Lung (tissue), 11 donors: ENCODE measurements at regions not wholly inside any gene's neighbourhood (a gene's known extent, or its start where the extent isn't known, plus 50 kb on each side); places are given as distances from the start of the nearest gene placed in this dataset.
"Not testable (repeated sequence)": the region's sequence is repeated elsewhere in the genome, so short reads cannot be mapped to it uniquely, and the experiment has no call there.

ENCODE experiments used
- ATAC-seq: fragments of 200-7000 bp; cut with Tn5 transposase; one replicate; pipeline ENCODE4 v1.9.1; 2020; ENCODE audit warnings: moderate number of reproducible peaks; ENCODE audit not compliant: insufficient read depth, low FRiP score
- DNase-seq, 3 donors: peaks; one replicate each; pipeline ENCODE4 v3.0.0-alpha.2; 2013 to 2017
- H3K27ac ChIP-seq, 2 donors: one replicate each; pipeline ENCODE4 v1.5.1; 2013; ENCODE audit warnings: mild to moderate bottlenecking in 2 of 2, moderate library complexity in 2 of 2, control low read depth in 1 of 2, inconsistent platforms in 1 of 2, low read depth in 1 of 2, low read length in 1 of 2
- H3K27me3 ChIP-seq, 3 donors: one replicate each; pipeline ENCODE4 v1.5.1; 2013; ENCODE audit warnings: low read length in 2 of 3; ENCODE audit not compliant: control insufficient read depth in 3 of 3, insufficient read depth in 3 of 3
- H3K36me3 ChIP-seq, 4 donors: one replicate each; pipeline ENCODE4 v1.5.1; 2013; ENCODE audit warnings: low read length in 4 of 4, mild to moderate bottlenecking in 1 of 4, moderate library complexity in 1 of 4; ENCODE audit not compliant: control insufficient read depth in 4 of 4, insufficient read depth in 4 of 4
- H3K4me1 ChIP-seq, 5 donors: one replicate each; pipeline ENCODE4 v1.5.1; 2013; ENCODE audit warnings: low read length in 5 of 5, mild to moderate bottlenecking in 2 of 5, moderate library complexity in 1 of 5; ENCODE audit not compliant: control insufficient read depth in 5 of 5, insufficient read depth in 5 of 5
- H3K4me3 ChIP-seq: one replicate; pipeline ENCODE4 v1.5.1; 2013; ENCODE audit warnings: mild to moderate bottlenecking, control low read depth, moderate library complexity
- H3K9ac ChIP-seq, 2 donors: one replicate each; pipeline ENCODE4 v1.5.1; 2013; ENCODE audit warnings: low read length in 2 of 2, control low read depth in 1 of 2; ENCODE audit not compliant: insufficient read depth in 1 of 2
- H3K9me3 ChIP-seq, 4 donors: one replicate each; pipeline ENCODE4 v1.5.1; 2013; ENCODE audit warnings: low read length in 3 of 4, mild to moderate bottlenecking in 1 of 4, moderate library complexity in 1 of 4; ENCODE audit not compliant: control insufficient read depth in 4 of 4, insufficient read depth in 3 of 4
- CTCF ChIP-seq: IDR thresholded peaks from 2 replicates; pipeline ENCODE4 v1.5.1; 2012; ENCODE audit warnings: mild to moderate bottlenecking; ENCODE audit errors: control extremely low read depth, extremely low read depth
- WGBS, 2 donors: extraction: QIAGEN DNeasy Blood & Tissue Kit; methylation state at CpG; one replicate each; pipeline ENCODE4 v1.1.7; 2013; 5-methylcytosine and 5-hydroxymethylcytosine counted together
- donor health status: control.
- donor health status: control.
- donor health status: Bipolar disorder and iron deficiency.
- donor health status: healthy.
- donor health status: DM: yes; HTN: yes; CAD: no.

GRCh38 chr9:118670011-118670953 is 699.0 kb downstream of the BRINP1 start:
- H3K27me3 ChIP-seq = no peaks in the 10 kb centered on the region
- DNase-seq (no peak), ATAC-seq (no peak)
- H3K4me3 ChIP-seq = no peak overlapping the region
- H3K9me3 ChIP-seq = no peaks in the 10 kb centered on the region
- H3K4me1 ChIP-seq = no peaks in the 10 kb centered on the region
- H3K36me3 ChIP-seq = no peaks in the 10 kb centered on the region
- H3K9ac ChIP-seq = no peak overlapping the region
- H3K27ac ChIP-seq = no peak overlapping the region
- no peak for TF ChIP-seq CTCF
- 81 to 84% methylated on average over 11 of the region's 11 CpGs for WGBS, 2 donors

- no peaks in the 10 kb centered on the region for H3K9me3 ChIP-seq
- H3K27ac ChIP-seq = no peak overlapping the region
- no peaks in the 10 kb centered on the region for H3K36me3 ChIP-seq
- ATAC-seq = no peak
- 75 to 83% methylated on average over 5 of the region's 5 CpGs for WGBS, 2 donors
- no peak overlapping the region for H3K9ac ChIP-seq
- no peaks in the 10 kb centered on the region for H3K27me3 ChIP-seq
- no peak for DNase-seq
- TF ChIP-seq CTCF = no peak
- H3K4me1 ChIP-seq = no peaks in the 10 kb centered on the region
- H3K4me3 ChIP-seq = no peak overlapping the region
Observed at GRCh38 chr9:118674942-118675341, 694.3 kb downstream of the BRINP1 start.

- not testable (repeated sequence) for H3K27me3 ChIP-seq, ATAC-seq, H3K4me1 ChIP-seq, H3K27ac ChIP-seq, DNase-seq, H3K4me3 ChIP-seq, H3K9me3 ChIP-seq, H3K9ac ChIP-seq, H3K36me3 ChIP-seq
- WGBS, 2 donors = 91 to 94% methylated on average over 28 to 45 of the region's 47 CpGs
Observed at GRCh38 chr9:118677936-118678653, 691.1 kb downstream of the BRINP1 start.

GRCh38 chr9:118686959-118687358 is 682.3 kb downstream of the BRINP1 start:
- ATAC-seq = no peak
- WGBS, 2 donors = 34 to 41% methylated on average over 5 of the region's 5 CpGs
- no peaks in the 10 kb centered on the region for H3K4me1 ChIP-seq
- H3K9ac ChIP-seq = no peak overlapping the region
- no peak overlapping the region for H3K27ac ChIP-seq
- H3K4me3 ChIP-seq = no peak overlapping the region
- no peaks in the 10 kb centered on the region for H3K36me3 ChIP-seq
- H3K9me3 ChIP-seq = no peaks in the 10 kb centered on the region
- TF ChIP-seq CTCF = no peak
- H3K27me3 ChIP-seq = no peaks in the 10 kb centered on the region
- DNase-seq = peak in 1 of 3 donors; percentile 1
